HG02642 (cell line): ENCODE measurements at regions not wholly inside any gene's neighbourhood (a gene's known extent, or its start where the extent isn't known, plus 50 kb on each side); places are given as distances from the start of the nearest gene placed in this dataset.
"Not testable (repeated sequence)": the region's sequence is repeated elsewhere in the genome, so short reads cannot be mapped to it uniquely, and the experiment has no call there.

Source experiments
- ATAC-seq: cut with Tn5 transposase; IDR thresholded peaks from one replicate; pipeline ENCODE4 v1.9.1; 2021; ENCODE audit warnings: mild to moderate bottlenecking; ENCODE audit not compliant: unreplicated experiment, poor library complexity

DNA sequence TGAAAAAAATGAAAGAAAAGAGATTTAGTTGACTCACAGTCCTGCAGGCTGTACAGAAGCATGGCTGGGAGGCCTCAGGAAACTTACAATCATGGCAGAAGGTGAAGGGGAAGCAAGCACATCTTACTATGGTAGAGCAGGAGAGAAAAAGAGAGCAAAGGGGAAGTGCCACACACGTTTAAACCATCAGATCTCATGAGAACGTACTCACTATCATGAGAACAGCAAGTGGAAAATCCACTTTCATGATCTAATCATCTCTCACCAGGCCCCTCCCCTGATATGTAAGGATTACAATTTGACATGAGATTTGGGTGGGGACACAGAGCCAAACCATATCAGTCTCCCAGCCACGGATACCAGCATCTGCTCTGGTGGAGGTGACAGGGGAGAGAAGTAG lies 50.8 kb upstream of the CPOX start:
- no peak for ATAC-seq

DNA sequence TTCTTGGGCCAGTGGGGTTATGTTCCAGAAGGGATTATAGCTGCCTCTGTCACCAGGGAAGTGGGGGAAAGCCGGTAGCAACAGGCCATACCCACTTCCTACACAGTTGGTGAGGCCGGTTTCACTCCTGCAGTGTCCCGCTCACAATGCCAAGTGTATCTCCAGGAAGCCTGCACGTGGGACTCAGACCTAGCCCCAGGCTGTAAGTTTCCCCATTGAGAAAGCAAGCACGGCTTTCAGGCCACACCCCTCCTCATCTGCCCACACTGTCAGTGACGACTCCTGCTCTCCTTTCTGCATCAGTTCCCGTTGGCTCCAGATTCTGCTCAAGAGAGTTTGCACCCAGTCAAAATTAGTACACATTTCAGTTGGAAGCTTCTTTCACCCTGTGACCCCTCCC lies 51.6 kb upstream of the CPOX start:
- peak; percentile 70 for ATAC-seq

DNA sequence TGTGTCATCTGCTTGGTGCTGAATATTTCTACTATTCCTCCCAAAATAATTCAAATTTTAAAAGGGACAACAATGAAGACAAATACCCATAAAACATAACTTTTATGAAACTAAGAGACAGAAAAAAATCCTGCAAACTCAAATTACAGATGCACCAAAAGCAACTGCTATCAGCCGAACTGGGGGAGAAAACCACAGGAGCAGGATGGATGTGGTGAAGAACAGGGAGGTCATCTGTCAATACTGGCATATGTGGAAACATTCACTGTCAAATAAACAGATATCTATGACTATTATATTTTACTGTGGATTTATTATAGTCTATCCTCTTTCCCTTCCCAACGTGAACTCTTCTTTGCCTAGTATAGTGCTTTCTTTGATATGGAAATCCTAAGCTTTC lies 53.3 kb upstream of the CPOX start:
- ATAC-seq: no peak

GRCh38 chr3:98647197-98647596 lies 53.8 kb upstream of the CPOX start:
- ATAC-seq: no peak

DNA sequence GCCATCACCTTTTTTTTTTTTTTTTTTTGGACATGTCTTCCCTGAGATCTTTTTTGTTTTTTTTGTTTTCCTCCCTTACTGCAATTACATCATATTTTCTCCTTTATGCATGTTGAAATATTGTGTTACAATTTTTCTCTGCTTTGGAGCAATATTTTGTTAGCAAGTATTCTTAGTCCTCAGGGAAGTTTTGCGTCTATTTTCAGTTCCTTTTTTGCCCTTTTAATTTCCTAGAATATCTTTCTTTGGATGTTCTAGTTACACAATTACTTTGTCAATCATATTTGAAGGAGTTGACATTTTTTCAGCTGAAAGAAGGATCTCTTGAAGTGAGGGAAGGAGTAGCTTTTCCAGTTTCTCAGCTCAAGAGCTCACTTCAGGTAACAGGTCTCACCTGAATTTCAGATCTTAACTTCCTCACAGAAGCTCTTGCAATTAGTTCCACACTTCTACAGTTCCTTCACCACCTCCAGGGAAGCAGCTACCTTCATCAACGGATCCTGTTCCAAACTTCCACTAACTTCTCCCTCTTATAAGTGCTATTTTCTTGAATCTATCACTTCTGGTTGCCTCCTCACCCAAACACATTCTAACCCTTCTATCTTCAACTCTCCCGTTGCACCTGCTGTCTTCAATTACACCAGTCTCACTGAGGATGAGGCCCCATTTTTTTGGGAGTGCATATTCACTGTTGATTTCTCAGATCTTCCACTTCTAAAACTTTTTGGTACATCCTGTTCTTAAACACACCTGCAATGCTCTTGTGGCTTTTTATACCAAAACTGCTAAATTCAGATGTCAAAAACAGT lies 57.8 kb upstream of the CPOX start:
- no peak for ATAC-seq

DNA sequence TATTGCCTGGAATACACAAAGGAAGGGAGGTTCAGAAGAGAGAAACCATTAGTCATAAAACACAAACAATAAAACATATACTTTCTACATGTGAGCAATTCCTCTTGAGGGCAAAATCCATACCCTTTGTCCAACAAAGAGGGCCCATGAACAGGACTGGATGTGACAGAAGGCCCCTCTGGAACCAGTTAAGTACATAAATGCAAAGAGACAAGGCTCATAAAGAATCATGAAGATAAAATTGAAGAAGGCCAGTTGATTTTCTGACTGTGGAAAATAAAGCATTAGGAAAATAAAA lies 58.3 kb upstream of the CPOX start:
- no peak for ATAC-seq

- ATAC-seq: no peak
Measured at GRCh38 chr3:98655666-98656065, 62.3 kb upstream of the CPOX start.

- ATAC-seq: peak; percentile 100
Measured at GRCh38 chr3:98657457-98657856, 64.0 kb upstream of the CPOX start.

DNA sequence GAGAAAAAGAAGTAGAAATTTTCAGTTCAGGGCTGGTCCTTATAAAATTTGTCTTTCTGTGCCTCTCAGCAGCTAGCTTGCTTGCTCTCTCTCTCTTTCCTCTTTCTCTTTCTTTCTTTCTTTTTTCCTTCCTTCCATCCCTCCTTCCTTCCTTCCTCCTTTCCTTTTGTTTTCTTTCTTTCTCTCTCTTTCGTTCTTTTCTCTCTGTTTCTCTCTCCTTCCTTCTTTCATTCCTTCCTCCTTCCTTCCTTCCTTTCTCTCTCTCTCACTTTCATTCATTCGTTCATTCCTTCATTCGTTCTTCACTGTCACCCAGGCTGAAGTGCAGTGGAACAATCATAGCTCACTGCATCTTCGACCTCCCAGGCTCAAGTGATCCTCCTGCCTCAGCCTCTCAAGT lies 69.3 kb upstream of the CPOX start:
- ATAC-seq: no peak

DNA sequence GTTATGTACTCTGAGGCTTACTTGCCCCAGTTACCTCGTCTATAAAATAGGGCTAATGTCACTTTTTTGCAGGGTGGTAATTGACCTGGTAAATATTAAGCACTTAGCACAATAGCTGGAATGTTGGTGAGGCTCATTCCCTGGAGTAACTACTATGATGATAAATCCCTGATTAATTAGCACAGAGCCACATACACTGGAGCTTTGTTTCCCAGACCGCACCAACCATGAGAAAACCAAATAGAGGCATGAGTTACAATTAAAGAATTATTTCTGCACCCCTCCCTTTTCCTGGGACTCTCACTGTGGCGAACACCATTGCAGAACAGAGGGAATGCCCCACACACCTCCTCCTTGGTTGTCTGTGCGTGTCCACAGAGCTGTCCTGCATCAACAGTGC lies 76.6 kb upstream of the CPOX start:
- no peak for ATAC-seq

DNA sequence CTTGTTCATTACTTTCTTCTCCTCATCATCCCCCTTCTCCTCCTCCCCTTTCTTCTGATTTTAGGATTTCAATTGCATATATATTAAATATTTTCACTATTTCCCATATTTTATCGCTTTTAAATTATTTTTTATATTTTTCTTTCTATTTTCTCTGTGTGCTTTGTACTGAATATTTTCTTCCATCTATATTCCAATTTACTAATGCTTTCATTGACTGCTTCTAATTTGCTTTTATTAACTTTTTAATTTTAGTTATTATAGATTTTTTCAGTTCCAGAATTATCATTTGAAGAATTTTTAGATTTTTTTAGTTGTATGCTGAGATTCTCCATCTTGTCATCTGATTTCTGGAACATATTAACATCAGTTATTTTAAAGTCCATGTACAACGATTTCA lies 83.2 kb upstream of the ST3GAL6 start:
- no peak for ATAC-seq

DNA sequence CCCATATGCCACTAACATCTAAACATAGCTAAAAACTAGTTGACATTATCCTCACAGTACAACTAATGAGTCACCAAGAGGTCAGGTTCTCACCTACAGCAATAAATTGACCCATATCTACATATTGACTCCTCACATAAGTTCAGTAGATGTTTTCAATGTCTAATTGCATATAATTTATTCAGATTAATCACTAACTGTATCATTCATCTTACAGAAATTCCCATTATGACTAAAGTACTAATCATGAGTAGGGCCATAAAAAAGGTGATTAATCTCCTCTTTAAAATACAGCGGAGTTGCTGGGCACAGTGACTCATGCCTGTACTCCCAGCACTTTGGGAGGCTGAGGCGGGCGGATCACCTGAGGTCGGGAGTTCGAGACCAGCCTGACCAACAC lies 82.4 kb upstream of the ST3GAL6 start:
- no peak for ATAC-seq

GRCh38 chr3:98681486-98681885 lies 81.7 kb upstream of the ST3GAL6 start:
- ATAC-seq: no peak

DNA sequence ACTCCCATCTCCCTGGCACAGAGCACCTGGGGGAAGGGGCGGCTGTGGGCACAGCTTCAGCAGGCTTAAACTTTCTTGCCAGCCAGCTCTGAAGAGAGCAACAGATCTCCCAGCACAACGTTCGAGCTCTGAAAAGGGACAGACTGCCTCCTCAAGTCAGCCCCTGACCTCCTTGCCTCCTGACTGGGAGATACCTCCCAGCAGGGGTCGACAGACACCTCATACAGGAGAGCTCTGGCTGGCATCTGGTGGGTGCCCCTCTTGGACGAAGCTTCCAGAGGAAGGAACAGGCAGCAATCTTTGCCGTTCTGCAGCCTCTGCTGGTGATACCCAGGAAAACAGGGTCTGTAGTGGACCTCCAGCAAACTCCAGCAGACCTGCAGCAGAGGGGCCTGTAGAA lies 80.7 kb upstream of the ST3GAL6 start:
- ATAC-seq: not testable (repeated sequence)

DNA sequence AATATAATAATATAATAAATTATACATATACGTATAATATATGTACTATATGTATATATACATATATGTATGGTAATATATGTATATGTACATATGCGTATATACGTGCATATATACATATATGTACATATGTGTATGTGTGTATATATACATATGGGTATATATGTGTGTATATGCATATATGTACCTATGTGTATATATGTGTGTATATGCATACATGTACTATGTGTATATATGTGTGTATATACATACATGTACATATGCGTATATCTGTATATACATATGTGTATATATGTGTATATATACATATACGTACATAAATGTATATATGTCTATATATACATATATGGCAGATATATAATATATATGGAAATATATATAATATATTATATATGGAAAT lies 74.8 kb upstream of the ST3GAL6 start:
- no peak for ATAC-seq

DNA sequence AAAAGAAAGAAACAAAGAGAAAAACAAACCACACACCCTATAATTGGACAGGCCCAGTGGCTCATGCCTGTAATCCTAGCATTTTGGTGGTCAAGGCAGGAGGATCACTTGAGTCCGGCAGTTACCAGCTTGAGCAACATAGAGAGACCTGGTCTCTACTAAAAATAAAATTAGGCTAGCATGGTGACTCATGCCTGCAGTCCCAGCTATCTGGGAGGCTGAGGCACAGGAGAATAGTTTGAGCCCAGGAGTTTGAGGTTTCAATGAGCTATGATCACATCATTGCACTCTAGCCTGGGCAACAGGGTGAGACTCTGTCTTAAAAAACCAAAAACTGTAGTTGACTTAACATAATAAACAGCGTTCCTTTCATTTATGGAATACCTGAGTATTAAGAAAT lies 72.3 kb upstream of the ST3GAL6 start:
- no peak for ATAC-seq

GRCh38 chr3:98691897-98692296 lies 71.2 kb upstream of the ST3GAL6 start:
- no peak for ATAC-seq

DNA sequence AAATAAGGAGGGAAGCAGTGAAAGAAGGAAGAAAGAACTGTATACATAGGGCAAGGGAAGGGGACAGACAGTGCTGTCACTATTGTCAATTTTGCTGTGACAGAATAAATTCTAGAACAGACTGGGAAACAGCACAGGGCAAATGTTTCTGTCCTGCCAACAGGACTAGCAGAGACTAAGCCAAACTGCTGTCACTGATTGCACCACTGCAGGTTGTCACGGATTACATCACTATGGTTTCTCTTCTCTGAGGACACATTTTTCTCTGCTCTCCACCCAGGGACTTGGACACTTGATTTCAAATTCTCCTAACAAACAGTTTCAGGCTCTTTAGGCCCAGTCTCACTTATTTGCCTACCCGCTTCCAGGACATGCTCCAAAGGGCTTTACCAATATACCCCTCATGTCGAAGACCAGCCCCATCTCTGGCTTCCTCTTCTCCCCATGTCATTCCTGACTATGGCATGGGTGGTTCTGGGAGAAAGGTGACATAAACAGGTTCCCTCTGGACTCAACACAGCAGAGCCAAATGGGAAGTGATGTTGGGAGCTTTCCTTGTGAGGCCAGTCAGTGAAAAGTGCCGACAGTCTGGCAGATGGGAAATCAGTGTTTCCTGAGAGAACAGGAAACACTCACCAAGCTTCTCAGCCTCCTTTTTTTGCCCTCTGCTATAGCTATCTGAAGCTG lies 70.2 kb upstream of the ST3GAL6 start:
- no peak for ATAC-seq

- no peak for ATAC-seq
Measured at GRCh38 chr3:98695796-98696195, 67.3 kb upstream of the ST3GAL6 start.

GRCh38 chr3:98696296-98696695 lies 66.8 kb upstream of the ST3GAL6 start:
- not testable (repeated sequence) for ATAC-seq

DNA sequence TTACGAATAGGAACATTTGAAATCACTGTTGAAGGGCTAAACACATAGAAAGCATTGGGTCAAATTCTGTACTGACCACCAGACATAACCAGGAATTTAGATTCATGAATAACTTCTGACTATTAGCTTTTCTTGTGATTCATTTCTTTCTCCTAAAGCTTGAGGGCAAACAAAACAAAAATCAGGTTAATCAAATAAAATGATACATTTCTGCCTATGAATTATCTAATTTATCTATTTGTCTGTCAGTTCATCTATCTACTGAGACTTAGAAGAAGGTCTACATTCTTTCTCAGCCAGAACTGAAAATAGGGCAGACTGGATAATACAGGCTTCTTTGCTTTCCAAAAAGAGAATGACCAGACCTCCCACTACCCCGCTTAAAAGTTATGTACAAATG lies 65.9 kb upstream of the ST3GAL6 start:
- no peak for ATAC-seq

DNA sequence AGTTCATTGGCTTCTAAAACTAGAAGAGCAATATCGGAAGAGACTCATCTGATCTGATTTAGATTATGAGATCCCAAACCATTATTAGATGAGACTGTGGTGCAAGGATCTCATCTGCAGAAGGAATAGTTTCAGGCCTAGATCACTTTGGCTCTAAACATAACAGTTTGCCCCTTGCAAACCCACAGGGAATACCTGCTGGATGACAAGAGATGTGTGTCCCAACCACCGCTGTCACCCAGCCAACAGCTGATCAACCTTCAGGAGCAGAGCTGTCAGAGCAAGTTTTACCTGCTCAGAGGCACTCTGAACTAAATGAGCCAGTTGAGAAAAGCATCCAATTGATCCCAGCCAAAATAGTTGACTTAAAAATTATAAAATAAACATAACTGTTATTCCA lies 64.0 kb upstream of the ST3GAL6 start:
- ATAC-seq: no peak
